Suprapubic skin (tissue), 4 donors: ENCODE measurements at regions not wholly inside any gene's neighbourhood (a gene's known extent, or its start where the extent isn't known, plus 50 kb on each side); places are given as distances from the start of the nearest gene placed in this dataset.

Experiments used
- DNase-seq, 2 donors: peaks; one replicate each; pipeline ENCODE4 v3.0.0-alpha.2; 2019; ENCODE audit warnings: low spot score in 2 of 2
- H3K27ac ChIP-seq: fragments of 200-600 bp; sonication (generic); one replicate; pipeline ENCODE4 v1.5.1; 2019
- H3K27me3 ChIP-seq: fragments of 200-600 bp; sonication (generic); one replicate; pipeline ENCODE4 v1.5.1; 2019
- H3K36me3 ChIP-seq: fragments of 200-600 bp; sonication (generic); one replicate; pipeline ENCODE4 v1.5.1; 2019
- H3K4me1 ChIP-seq: fragments of 200-600 bp; sonication (generic); one replicate; pipeline ENCODE4 v1.5.1; 2019
- H3K4me3 ChIP-seq: fragments of 200-600 bp; sonication (generic); one replicate; pipeline ENCODE4 v1.5.1; 2019; ENCODE audit warnings: mild to moderate bottlenecking
- H3K9me3 ChIP-seq: fragments of 200-600 bp; sonication (generic); one replicate; pipeline ENCODE4 v1.5.1; 2019
- CTCF ChIP-seq, 2 donors: fragments of 200-600 bp in 1 of 2; fragments of 450-650 bp in 1 of 2; sonication (generic) in 1 of 2; IDR thresholded peaks; one replicate each; pipeline ENCODE4 v1.5.1; 2016 to 2019; ENCODE audit warnings: antibody characterized with exemption in 2 of 2, mild to moderate bottlenecking in 1 of 2, moderate library complexity in 1 of 2
- EP300 ChIP-seq: sonication (generic); formaldehyde crosslinking; IDR thresholded peaks from one replicate; pipeline ENCODE4 v1.6.1; 2017; ENCODE audit warnings: antibody characterized with exemption
- POLR2A ChIP-seq, 2 donors: fragments of 450-650 bp; IDR thresholded peaks; one replicate each; pipeline ENCODE4 v1.6.1; 2017; ENCODE audit warnings: antibody characterized with exemption in 2 of 2, mild to moderate bottlenecking in 2 of 2, moderate library complexity in 2 of 2
- POLR2AphosphoS5 ChIP-seq, 3 donors: sonication (generic); formaldehyde crosslinking; IDR thresholded peaks; one replicate each; pipeline ENCODE4 v1.6.1; 2017; ENCODE audit warnings: antibody characterized with exemption in 3 of 3
- WGBS: methylation state at CpG from one replicate; pipeline ENCODE4 v1.1.5; 2018; 5-methylcytosine and 5-hydroxymethylcytosine counted together

- no peak for DNase-seq
- H3K27ac ChIP-seq, result no peak overlapping the region
- no peaks in the 10 kb centered on the region for H3K36me3 ChIP-seq
- H3K4me1 ChIP-seq, result peaks cover 15% of the 10 kb centered on the region
- WGBS, result 23% methylated on average over 11 of the region's 11 CpGs
- TF ChIP-seq POLR2AphosphoS5 (IDR thresholded peaks at IDR 0.05), result no peak
- TF ChIP-seq CTCF (IDR thresholded peaks at IDR 0.05), result no peak
- TF ChIP-seq EP300, result no peak
- TF ChIP-seq POLR2A (IDR thresholded peaks at IDR 0.05), result no peak
- H3K27me3 ChIP-seq, result no peaks in the 10 kb centered on the region
- H3K9me3 ChIP-seq, result no peaks in the 10 kb centered on the region
- H3K4me3 ChIP-seq, result no peak overlapping the region
Measured at GRCh38 chr22:47533961-47534803, 771.7 kb downstream of the TBC1D22A start.

GRCh38 chr22:47517062-47517461 is 754.6 kb downstream of the TBC1D22A start:
- no peaks in the 10 kb centered on the region for H3K36me3 ChIP-seq
- no peaks in the 10 kb centered on the region for H3K4me1 ChIP-seq
- H3K4me3 ChIP-seq, result no peak overlapping the region
- H3K27ac ChIP-seq, result no peak overlapping the region
- DNase-seq, result no peak
- no peaks in the 10 kb centered on the region for H3K9me3 ChIP-seq
- 69% methylated on average over 1 of the region's 1 CpG for WGBS
- no peak for TF ChIP-seq CTCF (IDR thresholded peaks at IDR 0.05)
- TF ChIP-seq POLR2A (IDR thresholded peaks at IDR 0.05), result no peak
- TF ChIP-seq EP300, result no peak
- no peak for TF ChIP-seq POLR2AphosphoS5 (IDR thresholded peaks at IDR 0.05)
- no peaks in the 10 kb centered on the region for H3K27me3 ChIP-seq

- no peaks in the 10 kb centered on the region for H3K27me3 ChIP-seq
- H3K4me3 ChIP-seq, result no peak overlapping the region
- H3K9me3 ChIP-seq, result no peaks in the 10 kb centered on the region
- H3K36me3 ChIP-seq, result no peaks in the 10 kb centered on the region
- H3K27ac ChIP-seq, result no peak overlapping the region
- DNase-seq, result no peak
- WGBS, result 77% methylated on average over 2 of the region's 2 CpGs
- TF ChIP-seq POLR2A (IDR thresholded peaks at IDR 0.05) (no peak), POLR2AphosphoS5 (IDR thresholded peaks at IDR 0.05) (no peak)
- H3K4me1 ChIP-seq, result no peaks in the 10 kb centered on the region
Measured at GRCh38 chr22:47515384-47516125, 753.1 kb downstream of the TBC1D22A start.

- Histone ChIP-seq H3K36me3 (no peaks in the 10 kb centered on the region), H3K4me1 (no peaks in the 10 kb centered on the region), H3K27me3 (no peaks in the 10 kb centered on the region), H3K9me3 (no peaks in the 10 kb centered on the region), H3K4me3 (no peak overlapping the region), H3K27ac (no peak overlapping the region)
- TF ChIP-seq POLR2AphosphoS5 (IDR thresholded peaks at IDR 0.05) (no peak), CTCF (IDR thresholded peaks at IDR 0.05) (no peak), EP300 (no peak), POLR2A (IDR thresholded peaks at IDR 0.05) (no peak)
- 65% methylated on average over 2 of the region's 2 CpGs for WGBS
- no peak for DNase-seq
Measured at GRCh38 chr22:47512617-47513016, 750.2 kb downstream of the TBC1D22A start.

GRCh38 chr22:47504962-47505361 is 742.5 kb downstream of the TBC1D22A start:
- Histone ChIP-seq H3K4me1 (no peaks in the 10 kb centered on the region), H3K9me3 (no peaks in the 10 kb centered on the region), H3K27me3 (peaks cover 4% of the 10 kb centered on the region), H3K36me3 (no peaks in the 10 kb centered on the region), H3K27ac (no peak overlapping the region), H3K4me3 (no peak overlapping the region)
- TF ChIP-seq CTCF (IDR thresholded peaks at IDR 0.05) (no peak), POLR2AphosphoS5 (IDR thresholded peaks at IDR 0.05) (no peak), POLR2A (IDR thresholded peaks at IDR 0.05) (no peak), EP300 (no peak)
- no peak for DNase-seq
- WGBS, result 78% methylated on average over 3 of the region's 3 CpGs
